Endothelial cell (in vitro differentiated cells): ENCODE measurements at regions not wholly inside any gene's neighbourhood (a gene's known extent, or its start where the extent isn't known, plus 50 kb on each side); places are given as distances from the start of the nearest gene placed in this dataset.
"Not testable (repeated sequence)": the region's sequence is repeated elsewhere in the genome, so short reads cannot be mapped to it uniquely, and the experiment has no call there.

Experiments used
- DNase-seq: peaks from one replicate; pipeline ENCODE4 v3.0.0; 2021; ENCODE audit warnings: low spot score
- H3K27ac Mint-ChIP-seq: one replicate; pipeline ENCODE4 v1.8.0; 2021; ENCODE audit warnings: mixed read lengths, inconsistent platforms; ENCODE audit not compliant: unreplicated experiment
- H3K27me3 Mint-ChIP-seq: one replicate; pipeline ENCODE4 v1.8.0; 2021; ENCODE audit warnings: mild to moderate bottlenecking, moderate library complexity, mixed read lengths, inconsistent platforms; ENCODE audit not compliant: unreplicated experiment
- H3K36me3 Mint-ChIP-seq: one replicate; pipeline ENCODE4 v1.8.0; 2021; ENCODE audit warnings: mild to moderate bottlenecking, low read depth, mixed read lengths, inconsistent platforms; ENCODE audit not compliant: unreplicated experiment
- H3K4me1 Mint-ChIP-seq: one replicate; pipeline ENCODE4 v1.8.0; 2021; ENCODE audit warnings: mild to moderate bottlenecking, mixed read lengths, inconsistent platforms; ENCODE audit not compliant: unreplicated experiment
- H3K4me3 Mint-ChIP-seq: one replicate; pipeline ENCODE4 v1.8.0; 2021; ENCODE audit warnings: mild to moderate bottlenecking, mixed read lengths, inconsistent platforms; ENCODE audit not compliant: unreplicated experiment
- H3K9me3 Mint-ChIP-seq: one replicate; pipeline ENCODE4 v1.8.0; 2021; ENCODE audit warnings: mixed read lengths, inconsistent platforms; ENCODE audit not compliant: unreplicated experiment
- CTCF ChIP-seq: fragments of 200-600 bp; sonication (generic); IDR thresholded peaks from one replicate; pipeline ENCODE4 v1.5.0; 2021; ENCODE audit warnings: antibody characterized with exemption; ENCODE audit not compliant: unreplicated experiment

GRCh38 chr7:32223721-32224120, 153.5 kb upstream of the PDE1C start:
- TF ChIP-seq CTCF = no peak
- H3K27me3 Mint-ChIP-seq = peaks cover 3% of the 10 kb centered on the region
- DNase-seq = no peak
- no peaks in the 10 kb centered on the region for H3K4me1 Mint-ChIP-seq
- peaks cover 4% of the 10 kb centered on the region for H3K9me3 Mint-ChIP-seq
- no peak overlapping the region for H3K4me3 Mint-ChIP-seq
- no peak overlapping the region for H3K27ac Mint-ChIP-seq
- no peaks in the 10 kb centered on the region for H3K36me3 Mint-ChIP-seq

- no peaks in the 10 kb centered on the region for H3K4me1 Mint-ChIP-seq
- no peak overlapping the region for H3K27ac Mint-ChIP-seq
- peaks cover 3% of the 10 kb centered on the region for H3K27me3 Mint-ChIP-seq
- no peaks in the 10 kb centered on the region for H3K36me3 Mint-ChIP-seq
- H3K9me3 Mint-ChIP-seq = no peaks in the 10 kb centered on the region
- no peak for DNase-seq
- H3K4me3 Mint-ChIP-seq = no peak overlapping the region
- no peak for TF ChIP-seq CTCF
Measured at GRCh38 chr7:32223071-32223650, 153.0 kb upstream of the PDE1C start.

- Mint-ChIP-seq H3K36me3 (no peaks in the 10 kb centered on the region), H3K9me3 (no peaks in the 10 kb centered on the region), H3K4me3 (no peak overlapping the region), H3K27me3 (peaks cover 3% of the 10 kb centered on the region), H3K4me1 (no peaks in the 10 kb centered on the region), H3K27ac (no peak overlapping the region)
- TF ChIP-seq CTCF = no peak
- no peak for DNase-seq
Measured at GRCh38 chr7:32222251-32222900, 152.2 kb upstream of the PDE1C start.

- no peaks in the 10 kb centered on the region for H3K4me1 Mint-ChIP-seq
- TF ChIP-seq CTCF = no peak
- H3K27ac Mint-ChIP-seq = no peak overlapping the region
- DNase-seq = no peak
- no peaks in the 10 kb centered on the region for H3K36me3 Mint-ChIP-seq
- no peaks in the 10 kb centered on the region for H3K9me3 Mint-ChIP-seq
- peaks cover 3% of the 10 kb centered on the region for H3K27me3 Mint-ChIP-seq
- H3K4me3 Mint-ChIP-seq = no peak overlapping the region
Measured at GRCh38 chr7:32221736-32222135, 151.5 kb upstream of the PDE1C start.

- Mint-ChIP-seq H3K9me3 (no peaks in the 10 kb centered on the region), H3K36me3 (no peaks in the 10 kb centered on the region), H3K4me3 (no peak overlapping the region), H3K27me3 (peaks cover 3% of the 10 kb centered on the region), H3K4me1 (no peaks in the 10 kb centered on the region), H3K27ac (no peak overlapping the region)
- no peak for DNase-seq
- no peak for TF ChIP-seq CTCF
Measured at GRCh38 chr7:32221056-32221455, 150.8 kb upstream of the PDE1C start.

- not testable (repeated sequence) for H3K4me3 Mint-ChIP-seq, H3K27ac Mint-ChIP-seq, H3K36me3 Mint-ChIP-seq, DNase-seq, H3K27me3 Mint-ChIP-seq, H3K4me1 Mint-ChIP-seq, H3K9me3 Mint-ChIP-seq
Measured at GRCh38 chr7:32219831-32220230, 149.6 kb upstream of the PDE1C start.
